MM.1S (cell line): ENCODE measurements at regions not wholly inside any gene's neighbourhood (a gene's known extent, or its start where the extent isn't known, plus 50 kb on each side); places are given as distances from the start of the nearest gene placed in this dataset.

Source experiments
- CTCF ChIP-seq: fragments of 300-600 bp; sonication (generic); IDR thresholded peaks from 2 replicates; pipeline ENCODE4 v1.5.1; 2016; ENCODE audit warnings: antibody characterized with exemption, low read length, mixed read lengths
- EZH2 ChIP-seq: fragments of 300-600 bp; sonication (generic); optimal IDR thresholded peaks from 2 replicates; pipeline ENCODE3; 2017; ENCODE audit warnings: low read depth, mild to moderate bottlenecking, antibody characterized with exemption, low read length, mixed read lengths
- EZH2phosphoT487 ChIP-seq: fragments of 300-600 bp; sonication (generic); IDR thresholded peaks from 2 replicates; pipeline ENCODE4 v1.6.1; 2018; ENCODE audit warnings: antibody characterized with exemption, low read length

GRCh38 chr13:73820285-73820684 lies 313.9 kb downstream of the KLF12 start:
- TF ChIP-seq CTCF (no peak), EZH2 (no peak), EZH2phosphoT487 (no peak)
